HL-60 (cell line): ENCODE measurements at regions not wholly inside any gene's neighbourhood (a gene's known extent, or its start where the extent isn't known, plus 50 kb on each side); places are given as distances from the start of the nearest gene placed in this dataset.

Experiments used
- CTCF ChIP-seq: IDR thresholded peaks from one replicate; pipeline ENCODE4 v1.5.1; 2011; ENCODE audit warnings: low read length, control low read depth, inconsistent platforms; ENCODE audit not compliant: insufficient read depth
- GABPA ChIP-seq: IDR thresholded peaks from 2 replicates; pipeline ENCODE4 v1.6.1; 2012; ENCODE audit warnings: low read depth

- TF ChIP-seq CTCF, result no peak
- TF ChIP-seq GABPA, result no peak
Observed at GRCh38 chr4:167541286-167541685, 307.0 kb upstream of the SPOCK3 start.
